HTR-8/SVneo (cell line): ENCODE measurements at regions not wholly inside any gene's neighbourhood (a gene's known extent, or its start where the extent isn't known, plus 50 kb on each side); places are given as distances from the start of the nearest gene placed in this dataset.

ENCODE experiments used
- DNase-seq: peaks from one replicate; pipeline ENCODE4 v3.0.0; 2011; ENCODE audit warnings: low spot score, mixed read lengths; ENCODE audit not compliant: insufficient read length
- FAIRE-seq: peaks from 2 replicates; lab custom pipeline; 2011; peaks lifted over from hg19 to GRCh38; lab: Jason Lieb, UNC

DNA sequence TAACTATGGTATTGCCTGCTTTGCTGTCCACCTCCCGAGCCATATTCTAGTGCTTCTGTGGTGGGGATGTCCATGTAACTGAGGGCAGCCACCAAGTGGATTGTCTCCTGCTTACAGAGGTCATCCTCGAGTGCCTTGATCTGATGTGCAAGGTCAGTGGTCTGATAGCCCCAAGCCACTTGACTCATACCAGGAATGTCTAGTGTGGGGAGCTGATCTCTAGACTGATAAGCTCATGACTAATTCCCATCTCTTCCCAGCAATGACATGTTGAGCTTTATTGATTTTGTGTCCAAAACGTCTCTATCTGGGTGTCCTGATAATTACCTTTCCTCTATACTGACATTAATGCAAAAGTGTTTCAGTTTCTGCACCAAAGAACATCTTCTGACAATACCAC lies 168.4 kb upstream of the WDR1 start:
- FAIRE-seq (no peak), DNase-seq (no peak)

GRCh38 chr4:10283761-10284160 lies 167.2 kb upstream of the WDR1 start:
- no peak for DNase-seq
- FAIRE-seq: no peak

GRCh38 chr4:10281996-10282395 lies 165.4 kb upstream of the WDR1 start:
- FAIRE-seq (no peak), DNase-seq (no peak)

GRCh38 chr4:10279261-10279660 lies 162.7 kb upstream of the WDR1 start:
- DNase-seq (no peak), FAIRE-seq (no peak)

- DNase-seq (no peak), FAIRE-seq (no peak)
Measured at GRCh38 chr4:10278071-10278470, 161.5 kb upstream of the WDR1 start.

GRCh38 chr4:10276152-10276551 lies 159.6 kb upstream of the WDR1 start:
- DNase-seq (no peak), FAIRE-seq (no peak)

GRCh38 chr4:10275696-10276095 lies 159.1 kb upstream of the WDR1 start:
- DNase-seq: no peak
- FAIRE-seq: no peak

- FAIRE-seq (no peak), DNase-seq (no peak)
Measured at GRCh38 chr4:10273030-10273429, 156.4 kb upstream of the WDR1 start.

GRCh38 chr4:10272511-10272910 lies 155.9 kb upstream of the WDR1 start:
- DNase-seq (no peak), FAIRE-seq (no peak)

DNA sequence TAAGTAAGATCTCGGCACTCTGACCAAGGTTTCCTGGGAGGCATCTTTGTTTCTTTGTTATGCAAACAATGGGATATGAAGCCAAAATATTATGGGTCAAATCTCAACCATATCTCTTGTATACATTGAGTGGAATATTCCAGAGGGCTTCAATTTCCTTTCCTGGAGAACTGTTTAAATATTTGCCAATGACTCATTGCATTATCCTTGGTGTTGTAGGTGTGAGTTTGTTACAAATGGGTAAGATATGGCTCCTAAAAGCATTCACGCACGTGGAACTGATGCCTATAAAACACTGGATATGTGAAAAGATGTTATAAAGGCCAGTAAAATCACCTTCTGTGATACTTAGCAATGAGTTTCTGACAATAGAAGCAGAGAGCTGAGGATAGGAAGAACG lies 150.5 kb upstream of the WDR1 start:
- FAIRE-seq (no peak), DNase-seq (no peak)

DNA sequence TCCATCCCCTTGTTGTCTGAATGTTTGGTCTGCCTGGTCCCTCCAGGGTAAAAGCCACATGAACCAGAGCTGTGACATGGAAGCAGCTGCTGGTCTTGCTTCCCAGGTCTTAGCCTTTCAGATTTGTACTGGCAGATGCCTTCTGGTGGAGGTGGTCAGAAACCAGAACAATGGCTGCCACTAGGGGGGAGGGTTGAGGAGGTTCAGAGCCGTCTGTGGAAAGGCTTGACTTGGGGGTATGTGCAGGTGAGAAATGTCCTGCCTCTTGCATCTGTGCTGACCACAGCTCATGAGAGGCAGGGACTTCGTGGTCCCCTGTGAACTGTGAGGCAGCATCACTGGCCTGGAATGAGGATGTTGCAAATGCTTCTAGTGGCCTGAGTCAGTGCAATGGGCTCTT lies 144.2 kb upstream of the WDR1 start:
- FAIRE-seq: no peak
- no peak for DNase-seq

GRCh38 chr4:10259976-10260375 lies 143.4 kb upstream of the WDR1 start:
- DNase-seq (no peak), FAIRE-seq (no peak)

DNA sequence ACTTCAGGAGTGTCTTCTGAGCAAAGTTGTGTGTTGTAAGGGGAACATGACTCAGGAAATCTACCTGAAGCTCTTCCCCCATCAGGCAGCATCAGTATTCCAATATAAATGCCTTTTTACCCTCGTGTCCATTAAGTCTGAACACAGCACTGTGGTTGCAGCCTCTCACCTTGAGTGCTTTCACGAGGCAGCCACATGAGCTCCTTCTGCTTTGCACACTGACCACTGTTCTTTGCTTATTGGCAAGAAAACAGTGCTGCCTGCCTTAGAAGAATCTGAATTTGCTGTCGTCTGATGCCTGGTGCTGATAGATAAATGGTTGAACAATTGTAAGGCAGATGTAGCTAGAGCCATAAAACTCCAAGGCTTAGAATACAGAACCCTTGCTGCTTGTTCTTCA lies 139.6 kb upstream of the WDR1 start:
- DNase-seq (no peak), FAIRE-seq (no peak)

- no peak for FAIRE-seq
- no peak for DNase-seq
Measured at GRCh38 chr4:10253765-10254164, 137.2 kb upstream of the WDR1 start.

- DNase-seq: no peak
- FAIRE-seq: no peak
Measured at GRCh38 chr4:10245751-10246150, 129.2 kb upstream of the WDR1 start.

DNA sequence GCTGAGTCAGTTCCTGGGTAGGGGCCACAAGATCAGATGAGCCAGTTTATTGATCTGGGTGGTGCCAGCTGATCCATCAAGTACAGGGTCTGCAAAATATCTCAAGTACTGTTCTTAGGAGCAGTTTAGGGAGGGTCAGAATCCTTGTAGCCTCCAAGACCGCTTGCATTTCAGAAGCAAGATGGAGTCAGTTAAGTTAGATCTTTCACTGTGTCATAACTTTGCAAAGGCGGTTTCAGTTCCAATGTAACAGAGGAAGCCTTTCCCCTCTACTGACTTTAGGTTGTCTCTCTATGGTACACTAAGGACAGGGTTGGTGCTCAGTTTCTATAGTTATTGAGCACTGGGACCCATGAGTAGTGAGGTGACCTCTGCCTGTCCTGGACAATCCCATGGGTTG lies 127.3 kb upstream of the WDR1 start:
- FAIRE-seq (no peak), DNase-seq (no peak)

DNA sequence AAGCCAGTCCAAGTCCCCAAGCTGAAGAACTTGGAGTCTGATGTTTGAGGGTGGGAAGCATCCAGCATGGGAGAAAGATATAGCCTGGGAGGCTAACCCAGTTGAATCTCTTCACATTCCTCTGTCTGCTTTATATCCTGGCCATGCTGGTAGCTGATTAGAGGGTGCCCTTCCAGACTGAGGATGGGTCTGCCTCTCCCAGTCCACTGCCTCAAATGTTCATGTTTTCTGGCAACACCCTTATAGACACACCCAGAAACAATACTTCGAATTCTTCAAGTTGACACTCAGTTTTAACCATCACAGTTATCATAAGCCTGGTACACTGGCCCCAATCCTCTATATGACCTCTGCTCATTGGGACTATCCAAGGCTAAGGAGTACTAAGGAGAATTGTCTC lies 124.1 kb upstream of the WDR1 start:
- no peak for DNase-seq
- FAIRE-seq: no peak

DNA sequence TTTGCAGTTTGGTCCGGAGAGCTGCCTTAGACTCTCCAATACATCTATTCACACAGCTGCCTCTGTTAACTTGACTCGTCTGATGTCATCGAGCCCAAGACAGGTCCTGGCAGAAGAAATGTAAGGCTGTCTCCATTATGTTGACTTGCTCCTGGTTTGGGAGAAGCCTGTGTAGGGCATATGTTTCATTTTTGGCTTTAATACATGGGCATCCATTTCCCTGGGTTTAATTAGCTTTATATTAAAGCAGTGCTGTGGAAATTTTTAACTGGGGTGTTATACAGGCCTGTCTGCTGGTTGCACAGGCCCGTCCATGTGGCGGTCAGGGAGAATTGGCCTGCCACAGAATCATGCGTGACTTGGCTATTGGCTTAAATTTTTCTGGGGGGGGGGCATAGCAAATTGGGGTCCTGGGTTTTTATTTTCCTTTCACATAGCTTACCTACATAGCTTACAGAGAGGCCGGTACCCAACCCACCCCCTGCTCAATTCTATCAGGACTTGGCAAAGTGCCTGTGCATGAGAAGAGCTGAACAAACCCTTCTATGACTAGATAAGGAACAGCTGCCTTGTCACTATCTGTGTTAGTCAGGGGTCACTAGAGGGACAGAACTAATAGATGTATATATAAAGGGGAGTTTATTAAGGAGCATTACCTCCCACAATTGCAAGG lies 123.5 kb upstream of the WDR1 start:
- no peak for DNase-seq

GRCh38 chr4:10237131-10237530 lies 120.5 kb upstream of the WDR1 start:
- DNase-seq (no peak), FAIRE-seq (no peak)

More for the DNA sequence above, 123.5 kb upstream of the WDR1 start:
- no peak for FAIRE-seq

DNA sequence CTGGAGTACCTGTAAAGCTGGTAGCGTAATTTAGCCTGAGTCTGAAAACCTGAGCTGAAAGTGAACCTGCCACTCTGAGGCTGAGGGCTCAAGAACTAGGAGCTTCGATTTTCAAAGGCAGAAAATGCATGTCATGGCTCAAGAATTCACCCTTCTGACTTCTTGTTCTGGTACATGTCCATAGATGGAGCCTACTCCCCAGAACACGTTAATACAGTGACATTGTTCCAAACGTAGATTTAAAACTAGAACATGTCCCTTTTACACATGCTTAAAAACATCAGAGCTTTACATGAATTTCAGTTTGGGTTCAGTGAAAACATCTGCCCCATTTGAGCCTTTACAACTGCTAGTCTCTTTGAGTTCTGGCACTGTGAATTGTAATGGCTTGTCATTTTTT lies 115.5 kb upstream of the WDR1 start:
- DNase-seq: no peak
- FAIRE-seq: no peak

DNA sequence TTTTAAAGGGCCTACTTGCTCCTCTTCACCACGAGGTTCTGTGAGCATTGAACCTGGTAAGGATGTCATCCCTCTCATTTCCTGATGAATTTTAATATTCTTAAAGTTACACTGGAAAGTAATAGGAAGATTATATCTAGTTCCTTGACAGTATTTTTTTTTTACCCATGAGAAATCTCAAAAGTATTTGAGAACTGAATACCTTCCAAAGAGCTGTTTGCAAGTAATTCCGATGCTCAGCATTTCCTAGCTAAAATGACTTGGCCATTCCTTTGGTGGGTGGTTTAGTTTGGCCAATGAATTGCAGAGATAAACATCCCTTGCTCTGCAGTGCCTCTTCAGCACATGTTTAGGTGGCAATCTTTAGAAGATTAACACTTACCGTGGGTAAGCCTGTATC lies 110.2 kb upstream of the WDR1 start:
- DNase-seq (no peak), FAIRE-seq (no peak)

DNA sequence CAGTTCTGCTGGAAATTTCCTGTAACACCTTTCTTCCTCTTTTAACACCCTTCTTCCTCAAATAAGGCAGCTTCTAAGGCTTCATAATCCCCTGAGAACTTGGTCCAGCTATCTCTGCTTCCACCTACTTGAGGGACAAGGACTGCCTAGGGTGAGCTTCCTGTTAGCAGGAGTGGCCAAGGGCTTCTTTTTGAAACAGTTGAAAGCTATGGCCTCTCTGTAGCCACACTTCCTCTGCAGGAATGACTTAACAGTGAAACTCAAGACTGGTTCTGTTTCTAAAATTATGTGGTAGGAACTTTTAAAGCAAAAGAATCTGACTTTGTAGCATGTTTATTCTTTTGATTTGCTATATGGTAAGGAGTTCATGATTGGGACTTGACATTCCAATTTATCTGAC lies 108.5 kb upstream of the WDR1 start:
- FAIRE-seq (no peak), DNase-seq (no peak)

- DNase-seq: no peak
- FAIRE-seq: no peak
Measured at GRCh38 chr4:10223782-10224181, 107.2 kb upstream of the WDR1 start.
